H1 (cell line): ENCODE measurements at regions not wholly inside any gene's neighbourhood (a gene's known extent, or its start where the extent isn't known, plus 50 kb on each side); places are given as distances from the start of the nearest gene placed in this dataset.

Source experiments
- CEBPB ChIP-seq: IDR thresholded peaks from 2 replicates; pipeline ENCODE4 v1.6.1; 2012; ENCODE audit warnings: low read depth, low read length
- CHD7 ChIP-seq: fragments of 300-600 bp; sonication (generic); IDR thresholded peaks from 2 replicates; pipeline ENCODE4 v1.7.1; 2012; ENCODE audit warnings: low read length, moderate library complexity, mild to moderate bottlenecking, inconsistent platforms; ENCODE audit not compliant: insufficient replicate concordance
- EZH2 ChIP-seq: fragments of 200-600 bp; sonication (generic); IDR thresholded peaks from 2 replicates; pipeline ENCODE4 v1.7.1; 2012; ENCODE audit warnings: low read depth, mild to moderate bottlenecking, moderate library complexity, low read length, inconsistent platforms; ENCODE audit not compliant: severe bottlenecking
- FOSL1 ChIP-seq: IDR thresholded peaks from 2 replicates; pipeline ENCODE4 v1.6.1; 2011; ENCODE audit warnings: mild to moderate bottlenecking, low read depth, low read length, moderate library complexity; ENCODE audit not compliant: insufficient read depth
- RAD21 ChIP-seq, 2 experiments: IDR thresholded peaks in 1 of 2; conservative IDR thresholded peaks in 1 of 2; 2 replicates each; pipeline ENCODE4 v1.6.1; 2011; ENCODE audit warnings: low read depth in 2 of 2, low read length in 2 of 2, improper control_type of control experiment in 1 of 2, inconsistent platforms in 1 of 2, mild to moderate bottlenecking in 1 of 2, moderate library complexity in 1 of 2
- SUZ12 ChIP-seq: fragments of 200-600 bp; sonication (generic); IDR thresholded peaks from 2 replicates; pipeline ENCODE4 v1.6.1; 2012; ENCODE audit warnings: mild to moderate bottlenecking, inconsistent platforms, low read length, moderate library complexity, mixed read lengths
- YY1 ChIP-seq: IDR thresholded peaks from 2 replicates; pipeline ENCODE4 v1.6.1; 2011; ENCODE audit warnings: low read depth, mild to moderate bottlenecking, low read length
- ZNF274 ChIP-seq: IDR thresholded peaks from 2 replicates; pipeline ENCODE4 v1.7.0; 2012; ENCODE audit warnings: low read length, borderline replicate concordance; ENCODE audit errors: extremely low read depth

DNA sequence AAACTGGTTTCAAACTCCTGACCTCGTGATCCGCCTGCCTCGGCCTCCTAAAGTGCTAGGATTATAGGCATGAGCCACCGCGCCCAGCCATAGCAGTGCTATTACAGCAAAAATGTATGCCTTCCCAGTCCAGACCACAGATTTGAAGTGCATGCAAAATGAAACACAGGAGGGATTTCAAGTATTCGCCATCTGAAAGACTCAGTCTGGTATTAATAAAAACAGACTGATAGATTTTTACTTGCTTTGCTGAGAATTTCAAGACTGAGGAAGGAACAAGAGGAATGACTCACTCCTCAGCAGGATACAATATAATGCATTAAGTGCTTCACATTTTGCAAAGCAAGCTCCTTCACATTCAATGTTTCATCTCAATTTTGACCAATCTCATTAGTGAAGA is 134.9 kb downstream of the TMEM200A start (continued):
- TF ChIP-seq CHD7 (no peak), ZNF274 (no peak), CEBPB (no peak), YY1 (no peak), EZH2 (no peak), FOSL1 (no peak), SUZ12 (no peak), RAD21 (IDR thresholded peaks at IDR 0.05 in 1 of 2, conservative IDR thresholded peaks at IDR 0.05 in 1 of 2; ENCODE audit: low read depth in 2 of 2, low read length in 2 of 2) (no peak)
